ENCODE measurements at regions not wholly inside any gene's neighbourhood (a gene's known extent, or its start where the extent isn't known, plus 50 kb on each side); places are given as distances from the start of the nearest gene placed in this dataset.
"Not testable (repeated sequence)": the region's sequence is repeated elsewhere in the genome, so short reads cannot be mapped to it uniquely, and the experiment has no call there.

DNA sequence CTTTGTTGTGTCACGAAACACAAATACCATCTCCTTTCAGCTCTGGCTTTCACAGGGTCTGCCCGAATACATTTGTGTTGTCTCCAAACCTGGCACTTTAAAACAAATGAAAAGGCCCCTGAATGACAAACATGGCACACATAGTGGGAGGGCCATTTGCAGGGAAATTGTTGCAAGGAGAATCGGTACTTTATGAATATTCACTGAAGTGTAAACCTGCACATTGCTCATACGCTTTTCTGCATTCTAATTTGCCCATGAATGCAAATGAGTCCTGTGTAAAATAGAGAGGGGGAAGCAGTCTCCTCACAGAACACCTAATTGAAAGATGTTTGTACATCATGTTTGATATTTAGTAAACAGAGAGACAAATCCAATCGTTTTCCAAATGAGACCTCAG is 82.7 kb upstream of the PCDH8 start:
- DNase-seq (ENCODE audit: low read depth) = no peak

GRCh38 chr13:52929846-52930245 is 81.4 kb upstream of the PCDH8 start:
- no peak for DNase-seq (ENCODE audit: low read depth)

GRCh38 chr13:52926971-52927370 is 78.5 kb upstream of the PCDH8 start:
- DNase-seq (ENCODE audit: low read depth) = no peak

- DNase-seq (ENCODE audit: low read depth) = no peak
Measured at GRCh38 chr13:52925775-52926285, 77.4 kb upstream of the PCDH8 start.

- no peak for DNase-seq (ENCODE audit: low read depth)
Measured at GRCh38 chr13:52925251-52925650, 76.8 kb upstream of the PCDH8 start.

- DNase-seq (ENCODE audit: low read depth) = no peak
Measured at GRCh38 chr13:52924289-52925148, 76.1 kb upstream of the PCDH8 start.

DNA sequence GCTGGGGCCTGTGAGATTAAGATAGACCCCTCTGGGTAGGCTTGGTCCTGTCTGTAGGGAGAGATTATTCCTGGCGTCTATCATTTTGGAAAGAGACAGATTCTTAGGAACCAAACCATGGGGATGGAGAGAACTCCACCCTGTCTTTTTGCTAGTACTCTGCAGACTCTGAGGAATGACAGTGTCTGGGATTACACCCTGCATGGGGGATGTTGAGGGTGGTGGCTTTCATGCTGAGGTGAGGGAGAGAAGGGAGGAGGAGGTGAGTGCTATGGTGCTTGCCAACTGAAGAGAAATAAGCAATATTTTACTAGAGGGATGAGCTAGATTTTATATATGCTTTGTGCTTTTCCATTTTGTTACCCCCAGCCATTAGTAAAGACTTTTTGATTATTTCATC is 74.5 kb upstream of the PCDH8 start:
- DNase-seq (ENCODE audit: low read depth) = no peak

GRCh38 chr13:52921194-52921593 is 72.8 kb upstream of the PCDH8 start:
- DNase-seq (ENCODE audit: low read depth) = no peak

DNA sequence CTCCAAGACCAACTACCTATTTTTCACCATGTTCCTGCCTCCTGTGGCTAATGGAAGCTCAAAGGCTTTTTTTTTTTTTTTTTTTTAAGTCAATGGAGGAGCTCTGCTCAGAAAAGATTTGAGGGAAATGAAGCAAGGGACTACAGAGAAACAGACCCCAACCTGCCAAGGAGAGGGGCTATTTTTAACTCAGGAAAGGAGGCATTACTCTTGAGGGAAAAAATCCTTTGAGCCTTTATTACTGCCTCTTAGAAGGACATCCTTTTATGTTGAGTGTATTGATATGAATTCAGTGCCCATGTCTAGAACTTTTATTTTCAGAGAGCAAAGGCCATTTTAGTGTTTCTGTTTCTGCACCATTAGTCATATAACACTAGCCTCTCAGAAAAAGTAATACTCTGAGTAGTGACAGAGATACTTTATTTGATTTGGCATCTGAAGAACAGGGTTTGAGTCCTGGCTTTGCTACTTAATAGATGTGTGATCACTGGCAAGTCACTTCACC is 68.1 kb upstream of the PCDH8 start:
- no peak for DNase-seq (ENCODE audit: low read depth)

GRCh38 chr13:52911340-52911739 is 62.9 kb upstream of the PCDH8 start:
- DNase-seq (ENCODE audit: low read depth) = no peak

DNA sequence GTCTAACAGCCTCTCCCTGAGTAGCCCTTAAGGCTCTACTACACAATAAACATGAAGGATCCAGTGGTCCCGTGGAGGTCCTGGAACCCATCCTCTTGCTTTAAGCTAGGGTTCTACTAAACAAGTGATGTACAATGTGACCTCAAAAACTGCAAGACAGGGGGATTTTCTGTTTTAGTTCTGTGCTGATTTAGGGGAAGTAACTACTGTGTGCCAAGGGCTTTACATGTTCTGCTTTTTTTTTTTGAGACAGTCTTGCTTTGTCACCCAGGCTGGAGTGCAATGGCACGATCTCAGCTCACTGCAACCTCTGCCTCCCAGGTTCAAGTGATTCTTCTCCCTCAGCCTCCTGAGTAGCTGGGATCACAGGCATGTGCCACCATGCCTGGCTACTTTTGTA is 61.9 kb upstream of the PCDH8 start:
- not testable (repeated sequence) for DNase-seq (ENCODE audit: low read depth)

DNA sequence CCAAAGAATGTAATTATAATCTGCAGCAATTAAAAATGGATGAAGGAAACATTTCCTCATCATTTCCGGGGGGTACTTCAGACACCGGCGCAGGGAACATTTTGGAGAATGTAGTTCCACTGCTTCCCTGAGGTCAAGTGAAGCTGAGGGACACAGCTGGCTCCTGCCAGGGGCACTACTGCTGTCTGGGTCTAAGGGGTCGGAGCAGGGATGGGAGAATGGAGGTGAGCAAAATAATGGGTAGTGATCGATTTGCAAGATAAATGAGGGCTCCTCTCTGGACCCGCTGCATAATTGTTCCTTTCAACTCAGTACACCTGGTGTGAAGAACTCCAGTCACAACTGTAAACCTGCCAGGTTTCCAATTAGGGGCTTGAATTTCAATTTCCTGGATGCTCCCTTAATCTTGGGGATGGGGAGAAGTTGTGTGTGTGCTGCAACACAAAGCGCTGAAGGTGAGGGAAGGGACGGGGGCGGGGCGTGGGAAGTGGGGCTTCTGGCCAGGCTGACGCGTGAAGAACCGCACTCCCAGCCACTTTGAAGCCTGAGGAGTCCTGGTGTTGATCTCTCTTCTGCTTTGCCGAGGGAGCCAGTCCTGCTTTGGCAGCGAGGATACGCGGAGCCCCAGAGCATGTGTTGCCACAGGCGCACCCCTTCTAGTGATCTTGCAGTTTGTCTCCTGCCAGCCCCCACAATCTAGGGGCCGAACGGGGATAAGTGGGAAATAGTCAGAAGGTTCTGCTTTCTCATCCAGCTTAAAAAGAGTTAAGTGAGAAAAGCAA is 57.9 kb upstream of the PCDH8 start:
- no peak for DNase-seq (ENCODE audit: low read depth)

DNA sequence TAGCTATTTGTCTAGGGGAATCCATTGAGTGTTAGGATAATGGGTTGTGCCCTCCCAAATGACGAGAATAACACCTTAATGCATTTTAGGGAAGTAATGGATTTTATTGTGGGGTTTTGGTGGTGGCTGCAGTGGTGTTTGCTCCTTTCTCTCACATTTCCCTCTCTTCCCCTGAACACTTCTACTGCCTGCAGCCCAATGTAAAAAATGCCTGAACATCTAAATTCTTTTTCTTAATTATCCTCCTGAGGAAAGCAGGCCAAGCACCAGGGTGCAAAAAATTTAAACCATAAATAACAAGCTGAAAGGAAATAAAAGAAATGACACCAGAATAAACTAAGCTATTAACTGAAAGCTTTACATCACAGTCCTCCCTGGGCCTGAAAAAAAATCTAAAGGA is 57.3 kb upstream of the PCDH8 start:
- no peak for DNase-seq (ENCODE audit: low read depth)

DNA sequence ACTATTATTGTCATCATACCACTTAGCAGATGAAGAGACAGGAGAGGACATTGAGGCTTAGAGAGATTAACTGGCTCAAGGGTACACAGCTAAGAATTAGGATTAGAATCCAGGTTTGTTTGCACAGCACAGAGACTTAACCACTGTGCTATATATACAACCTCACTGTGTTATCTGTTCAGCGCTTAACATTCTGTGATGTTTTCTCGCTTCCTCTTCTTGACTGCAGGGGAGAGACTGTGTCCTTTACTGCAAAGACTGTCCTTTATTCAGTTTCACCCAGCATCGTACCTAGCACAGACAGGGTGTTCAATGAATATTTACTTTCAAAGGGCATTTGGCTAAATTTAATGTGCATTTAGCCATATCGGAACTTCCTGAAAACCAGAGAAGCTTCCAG is 54.9 kb upstream of the PCDH8 start:
- no peak for DNase-seq (ENCODE audit: low read depth)

GRCh38 chr13:52899206-52899605 is 50.8 kb upstream of the PCDH8 start:
- DNase-seq (ENCODE audit: low read depth) = no peak

Data from stromal cell of bone marrow (primary cell).